ENCODE measurements at regions not wholly inside any gene's neighbourhood (a gene's known extent, or its start where the extent isn't known, plus 50 kb on each side); places are given as distances from the start of the nearest gene placed in this dataset.

GRCh38 chr17:63134867-63135266 is 168.8 kb downstream of the TANC2 start:
- no peak for DNase-seq

GRCh38 chr17:63136369-63137012 is 170.5 kb downstream of the TANC2 start:
- no peak for DNase-seq

- DNase-seq: no peak
Measured at GRCh38 chr17:63137163-63137562, 171.1 kb downstream of the TANC2 start.

- DNase-seq: no peak
Measured at GRCh38 chr17:63138713-63139112, 172.7 kb downstream of the TANC2 start.

DNA sequence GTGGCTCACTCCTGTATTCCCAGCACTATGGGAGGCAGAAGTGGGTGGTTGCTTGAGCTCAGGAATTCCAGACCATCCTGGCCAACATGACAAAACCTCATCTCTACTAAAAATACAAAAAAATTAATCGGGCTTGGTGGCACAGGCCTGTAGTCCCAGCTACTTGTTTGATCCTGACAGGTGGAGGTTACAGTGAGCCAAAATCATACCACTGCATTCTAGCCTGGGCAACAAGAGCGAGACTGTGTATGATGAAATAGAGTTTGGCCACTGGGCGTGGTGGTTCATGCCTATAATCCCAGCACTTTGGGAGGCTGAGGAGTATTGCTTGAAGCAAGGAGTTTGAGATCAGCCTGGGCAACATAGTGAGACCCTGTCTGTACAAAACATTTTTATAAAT is 173.3 kb downstream of the TANC2 start:
- no peak for DNase-seq

DNA sequence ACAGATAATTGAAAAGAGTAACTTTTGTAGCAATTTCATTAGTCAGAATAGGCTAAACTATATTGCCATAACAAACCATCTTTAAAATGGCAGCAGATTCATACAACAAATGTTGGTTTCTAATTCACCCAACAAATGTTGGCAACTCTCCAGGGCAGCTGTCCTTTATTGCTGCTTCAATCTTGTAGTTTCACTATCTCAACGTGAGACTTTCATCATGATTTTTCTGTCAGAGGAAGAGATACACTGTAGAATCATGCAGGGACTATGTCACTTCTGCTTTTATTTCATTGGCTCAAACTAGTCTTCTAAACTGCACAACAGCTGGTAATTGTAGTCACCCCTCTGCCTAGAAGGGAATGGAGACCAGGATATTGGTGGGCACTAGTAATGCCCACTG is 174.2 kb downstream of the TANC2 start:
- DNase-seq: no peak

- DNase-seq: no peak
Measured at GRCh38 chr17:63142836-63143235, 176.8 kb downstream of the TANC2 start.

- DNase-seq: no peak
Measured at GRCh38 chr17:63150490-63150889, 184.5 kb downstream of the TANC2 start.

GRCh38 chr17:63150994-63151464 is 185.0 kb downstream of the TANC2 start:
- DNase-seq: no peak

DNA sequence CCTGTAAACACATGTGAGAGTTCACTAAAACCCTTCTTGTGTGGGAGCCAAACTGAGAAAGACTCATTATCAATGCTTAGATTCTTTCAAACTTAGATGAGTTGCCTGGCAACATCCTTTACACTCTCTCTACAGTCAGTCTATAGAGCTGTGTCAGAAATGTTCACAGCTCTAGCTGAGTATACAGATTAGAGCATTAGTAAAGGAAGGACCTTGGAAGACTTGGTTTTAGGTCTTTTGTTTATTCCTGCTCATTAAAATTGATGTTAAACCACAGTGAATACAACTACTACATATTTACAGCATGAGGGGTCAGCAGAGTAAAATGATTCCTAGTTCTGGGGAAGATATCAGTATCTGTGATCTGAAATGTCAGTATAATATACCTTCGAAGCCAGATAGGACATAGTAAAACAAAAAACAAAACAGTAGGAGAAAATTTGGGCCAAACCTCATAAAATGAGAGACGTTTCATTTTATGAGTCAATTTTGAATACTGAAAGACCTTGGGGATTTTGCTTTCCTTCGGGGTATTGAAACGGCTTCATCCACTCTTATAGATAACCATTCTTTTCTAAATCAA is 186.0 kb downstream of the TANC2 start:
- no peak for DNase-seq

DNA sequence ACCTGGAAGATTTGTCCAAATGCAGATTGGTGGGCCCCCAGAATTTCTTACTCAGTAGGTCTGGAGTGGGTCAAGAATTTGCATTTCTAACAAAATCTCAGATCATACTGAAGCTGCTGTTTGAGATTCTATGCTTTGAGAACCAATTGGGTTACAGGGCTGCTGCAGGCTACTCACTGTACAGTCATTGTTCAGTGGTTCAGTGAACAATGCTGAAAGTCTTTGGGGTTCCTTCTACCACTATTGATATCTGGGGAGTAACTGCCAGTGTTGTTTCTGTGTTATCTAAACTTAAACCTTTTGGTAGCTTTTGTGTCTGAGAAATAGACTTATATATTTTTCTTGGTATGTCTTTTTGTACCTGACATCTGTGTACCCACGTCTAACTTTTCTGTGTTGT is 187.5 kb downstream of the TANC2 start:
- DNase-seq: no peak

DNA sequence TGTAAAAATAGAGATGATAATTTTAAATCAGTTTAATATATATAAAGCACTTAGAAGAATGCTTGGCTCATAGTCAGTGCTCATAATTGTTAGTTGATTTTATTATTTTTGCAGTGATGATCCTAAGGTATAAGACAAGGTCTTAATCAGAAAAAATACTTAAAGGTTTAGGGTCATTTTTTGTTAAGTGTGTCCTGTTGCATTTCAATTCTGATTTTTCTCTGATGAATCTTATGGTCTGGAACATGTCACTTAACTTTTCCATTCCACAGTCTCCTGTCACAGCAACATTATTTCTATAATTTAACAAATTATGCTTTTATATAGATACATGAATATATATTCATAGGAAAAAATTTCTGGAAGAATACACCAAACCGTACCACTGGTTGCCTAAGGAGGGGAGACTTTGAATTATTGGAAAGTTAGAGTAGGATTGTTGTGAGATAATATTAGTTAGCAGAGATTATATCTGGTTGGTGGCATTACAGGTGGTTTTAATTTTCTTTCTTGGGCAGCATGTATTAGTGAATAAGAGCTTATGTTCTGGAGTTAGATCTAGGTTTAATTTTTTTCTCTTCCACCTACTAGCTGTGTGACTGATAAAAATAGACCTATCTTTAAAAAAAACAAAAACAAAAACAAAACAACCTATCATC is 188.7 kb downstream of the TANC2 start:
- DNase-seq: no peak

DNA sequence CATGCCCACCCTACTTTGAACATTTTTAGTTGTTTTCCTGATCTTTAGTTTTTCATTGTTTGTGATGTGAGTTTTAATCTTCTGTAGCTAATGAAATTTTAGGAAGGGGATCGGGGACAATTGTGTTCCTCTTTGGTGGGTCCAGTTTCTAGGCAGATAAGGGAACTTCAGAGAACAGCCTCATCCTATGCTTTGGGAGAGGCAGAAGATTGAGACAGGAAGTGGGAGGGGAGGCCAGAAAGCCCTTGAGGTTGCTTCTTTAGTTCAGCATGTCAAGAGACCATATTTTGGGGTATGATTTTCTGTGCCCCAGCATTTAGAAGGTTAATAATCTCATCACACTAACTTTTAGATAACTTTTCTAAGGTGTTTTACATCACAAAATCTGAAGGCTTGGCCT is 191.0 kb downstream of the TANC2 start:
- no peak for DNase-seq

- DNase-seq: no peak
Measured at GRCh38 chr17:63162406-63163157, 196.5 kb downstream of the TANC2 start.

GRCh38 chr17:63163158-63163520 is 197.1 kb downstream of the TANC2 start:
- no peak for DNase-seq

- no peak for DNase-seq
Measured at GRCh38 chr17:63165400-63165799, 199.4 kb downstream of the TANC2 start.

DNA sequence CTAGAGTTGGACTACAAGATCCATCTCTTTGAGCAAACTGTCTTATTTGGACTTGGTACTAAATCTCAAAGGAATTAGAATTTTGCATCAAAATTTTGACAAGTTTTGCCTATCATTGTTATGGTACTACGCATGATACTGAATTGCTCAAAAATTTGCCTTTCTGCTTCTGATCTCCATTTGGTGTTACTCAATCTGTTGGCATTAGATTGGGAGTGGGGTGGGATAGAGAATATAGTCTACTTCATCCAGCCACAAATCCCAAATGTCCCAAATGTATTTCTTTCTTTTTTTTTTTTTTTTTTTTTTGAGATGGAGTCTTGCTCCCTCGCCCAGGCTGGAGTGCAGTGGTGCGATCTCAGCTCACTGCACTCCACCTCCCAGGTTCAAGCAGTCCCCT is 204.8 kb downstream of the TANC2 start:
- no peak for DNase-seq

- no peak for DNase-seq
Measured at GRCh38 chr17:63171428-63172393, 205.7 kb downstream of the TANC2 start.

DNA sequence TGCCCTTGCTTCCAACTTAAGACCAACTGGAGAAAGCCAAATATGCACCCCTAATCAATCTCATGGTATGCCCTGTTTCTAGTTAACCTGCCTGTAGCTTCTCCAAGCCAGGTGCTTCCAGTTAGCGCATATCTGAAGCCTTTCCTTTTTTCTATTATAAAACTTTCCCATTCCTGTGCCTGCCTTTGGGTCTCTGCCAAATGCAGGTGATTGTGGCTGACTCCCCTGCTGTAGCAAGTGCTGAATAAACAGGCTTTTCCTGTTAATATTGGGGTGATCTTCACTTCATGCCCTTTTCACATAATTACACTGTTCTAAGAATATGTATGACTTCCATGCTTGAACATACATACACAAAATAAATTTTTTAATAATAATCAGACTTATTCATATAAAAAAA is 207.4 kb downstream of the TANC2 start:
- no peak for DNase-seq

- no peak for DNase-seq
Measured at GRCh38 chr17:63173903-63174302, 207.9 kb downstream of the TANC2 start.

DNA sequence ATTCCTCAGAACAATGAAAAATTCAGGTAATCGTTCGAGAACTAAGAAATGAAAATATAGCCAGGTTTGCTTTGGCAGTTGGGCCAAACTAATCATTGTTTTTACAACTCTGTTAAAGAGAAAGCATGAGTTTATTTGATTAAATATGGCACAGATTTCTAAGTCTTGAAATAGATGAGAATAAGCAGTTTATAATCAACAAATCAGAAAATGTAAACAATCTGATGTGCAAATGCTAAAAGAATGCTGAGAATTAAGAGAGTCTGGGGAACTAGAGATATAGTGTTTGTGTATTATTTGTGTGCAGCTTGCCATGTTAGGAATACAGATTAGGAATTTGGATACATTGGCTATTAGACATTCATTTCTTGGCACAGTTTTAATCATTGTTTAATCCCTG is 212.5 kb downstream of the TANC2 start:
- no peak for DNase-seq

GRCh38 chr17:63181856-63182255 is 215.8 kb downstream of the TANC2 start:
- DNase-seq: no peak

- DNase-seq: no peak
Measured at GRCh38 chr17:63185420-63185819, 219.4 kb downstream of the TANC2 start.
